GM12872 (cell line): ENCODE measurements at regions not wholly inside any gene's neighbourhood (a gene's known extent, or its start where the extent isn't known, plus 50 kb on each side); places are given as distances from the start of the nearest gene placed in this dataset.

Source experiments
- CTCF ChIP-seq: IDR thresholded peaks from 3 replicates; pipeline ENCODE4 v1.5.1; 2011; ENCODE audit warnings: low read depth, mild to moderate bottlenecking, low read length, moderate library complexity; ENCODE audit not compliant: insufficient read depth

DNA sequence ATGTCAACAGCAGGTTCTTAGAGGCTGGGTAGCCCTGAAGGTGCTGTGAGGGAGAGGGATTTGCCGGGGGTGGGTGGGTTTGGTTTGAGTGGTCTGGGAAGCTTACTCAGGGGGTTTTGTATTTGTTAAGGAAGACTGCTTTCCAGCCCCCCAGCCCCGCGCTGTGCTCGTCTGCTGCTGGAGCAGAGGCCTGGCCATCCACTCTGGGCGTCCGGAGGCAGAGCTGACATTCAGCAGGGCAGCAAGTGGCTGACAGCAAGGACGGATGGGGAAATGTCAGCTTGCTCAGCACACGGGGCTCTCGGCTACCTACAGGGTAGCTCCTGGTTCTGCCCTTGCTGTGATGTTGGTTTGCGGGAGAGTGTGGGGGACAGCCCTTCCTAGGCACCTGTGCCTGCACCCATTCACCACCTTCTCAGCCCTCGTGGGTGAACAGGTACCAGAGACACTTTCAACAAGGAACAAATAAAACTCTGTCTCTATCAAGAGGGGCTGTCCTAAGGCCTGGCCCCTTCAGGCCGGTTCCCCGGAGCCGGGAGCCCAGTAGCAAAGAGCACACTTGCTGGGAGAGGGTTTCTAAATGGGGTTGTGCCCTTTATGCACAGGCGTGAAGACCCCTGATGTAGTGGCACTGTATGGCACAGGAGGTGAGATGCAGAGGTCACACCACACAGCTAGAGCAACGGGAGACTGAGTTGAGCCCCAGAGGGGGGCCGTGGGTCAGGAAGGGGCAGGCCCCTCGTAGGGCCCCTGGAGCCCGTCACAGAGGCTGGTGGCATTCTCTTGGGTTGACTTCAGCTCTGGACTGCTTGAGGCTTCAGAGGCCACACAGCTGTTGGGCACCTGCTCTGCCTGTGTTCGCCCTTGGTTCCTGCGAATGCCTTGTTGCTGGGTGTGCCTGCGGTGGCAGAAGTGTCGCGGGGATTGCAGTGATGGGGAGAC is 72.2 kb upstream of the SHH start:
- TF ChIP-seq CTCF = no peak

GRCh38 chr7:155883491-155884224 is 71.4 kb upstream of the SHH start:
- no peak for TF ChIP-seq CTCF

- TF ChIP-seq CTCF = no peak
These were observed 70.3 kb upstream of the SHH start for GRCh38 chr7:155882596-155882995.

GRCh38 chr7:155881471-155882350 is 69.4 kb upstream of the SHH start:
- TF ChIP-seq CTCF = no peak

DNA sequence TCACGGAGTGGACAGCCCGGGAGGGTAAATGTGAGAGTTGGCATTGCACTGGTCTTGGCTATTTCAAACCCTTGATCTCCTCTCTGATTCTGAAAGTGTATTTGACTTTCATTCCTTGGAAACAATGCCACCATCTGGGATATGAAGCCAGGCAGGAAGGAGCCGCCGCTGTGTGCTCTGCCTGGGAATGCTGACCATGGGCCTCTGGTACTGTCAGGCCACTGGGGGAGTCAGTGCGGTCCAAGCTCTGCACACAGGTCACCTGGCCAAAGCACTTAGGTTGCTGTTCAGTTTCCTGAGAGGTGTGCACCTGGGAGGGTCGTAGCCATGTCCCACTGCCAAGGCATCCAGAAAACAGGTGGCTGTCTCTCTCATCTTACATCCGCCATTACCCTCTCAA is 68.5 kb upstream of the SHH start:
- TF ChIP-seq CTCF = no peak

DNA sequence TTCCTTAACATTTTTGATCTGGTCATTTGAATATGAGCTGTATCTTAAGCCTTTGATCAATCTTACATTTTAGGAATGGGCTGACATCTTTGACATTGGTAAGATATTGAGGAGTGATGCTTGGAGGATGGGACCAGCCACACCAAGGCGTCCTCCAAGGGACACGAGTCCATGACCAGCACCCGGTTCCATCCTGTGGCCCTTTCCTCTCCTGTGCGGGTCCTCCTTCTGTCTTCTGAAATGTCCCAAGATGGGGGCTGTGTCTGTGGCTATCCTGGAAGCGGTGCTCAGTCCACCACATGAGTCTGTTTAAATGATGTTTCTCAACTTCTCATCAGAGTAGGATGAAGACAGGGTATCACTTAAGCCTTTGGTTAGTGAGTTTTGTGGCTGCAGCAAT is 67.3 kb upstream of the SHH start:
- TF ChIP-seq CTCF = no peak

DNA sequence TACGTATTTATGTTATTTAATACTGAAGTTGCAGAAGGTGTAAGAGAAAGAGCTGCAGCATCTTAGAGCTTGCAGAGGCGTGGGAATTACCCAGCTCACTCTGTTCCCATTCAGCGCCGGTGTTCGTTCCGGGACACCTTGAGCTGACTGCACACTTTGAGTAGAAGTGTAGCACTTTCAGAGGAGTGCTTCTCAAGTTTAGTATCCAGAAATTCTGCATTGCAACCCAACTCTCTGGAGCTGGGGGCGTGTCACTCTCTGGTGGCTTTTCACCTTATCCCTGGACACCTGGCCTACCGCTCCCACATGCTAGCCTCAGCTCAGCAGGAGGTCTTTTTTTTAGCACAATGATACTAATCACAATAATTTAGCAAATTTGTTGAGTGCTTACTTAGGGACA is 66.4 kb upstream of the SHH start:
- no peak for TF ChIP-seq CTCF
